MM.1S (cell line): ENCODE measurements at regions not wholly inside any gene's neighbourhood (a gene's known extent, or its start where the extent isn't known, plus 50 kb on each side); places are given as distances from the start of the nearest gene placed in this dataset.

ENCODE experiments used
- DNase-seq: peaks from one replicate; pipeline ENCODE4 v3.0.0-alpha.2; 2015
- H2AFZ ChIP-seq: fragments of 300-600 bp; sonication (generic); 2 replicates; pipeline ENCODE4 v1.6.0; 2016; ENCODE audit warnings: antibody characterized with exemption, low read length
- H3F3A ChIP-seq: fragments of 300-600 bp; sonication (generic); 2 replicates; pipeline ENCODE4 v1.6.1; 2016; ENCODE audit warnings: mild to moderate bottlenecking, antibody characterized with exemption, low read length, moderate library complexity, mixed read lengths; ENCODE audit not compliant: insufficient read depth
- H3K27ac ChIP-seq: fragments of 300-600 bp; sonication (generic); 2 replicates; pipeline ENCODE4 v1.5.1; 2016; ENCODE audit warnings: mild to moderate bottlenecking, low read length
- H3K27me3 ChIP-seq: fragments of 300-600 bp; sonication (generic); replicated peaks from 2 replicates; pipeline ENCODE4 v1.6.0; 2016; ENCODE audit warnings: low read length; ENCODE audit not compliant: insufficient read depth
- H3K36me3 ChIP-seq: fragments of 300-600 bp; sonication (generic); replicated peaks from 2 replicates; pipeline ENCODE4 v1.6.1; 2016; ENCODE audit warnings: mild to moderate bottlenecking, low read length, mixed read lengths; ENCODE audit not compliant: insufficient read depth
- H3K4me1 ChIP-seq: fragments of 300-600 bp; sonication (generic); 2 replicates; pipeline ENCODE4 v1.6.1; 2016; ENCODE audit warnings: low read length, mixed read lengths
- H3K4me2 ChIP-seq: fragments of 300-600 bp; sonication (generic); 2 replicates; pipeline ENCODE4 v1.6.0; 2016; ENCODE audit warnings: low read depth, low read length
- H3K4me3 ChIP-seq: fragments of 300-600 bp; sonication (generic); 2 replicates; pipeline ENCODE4 v1.5.1; 2016; ENCODE audit warnings: low read length, mixed read lengths
- H3K79me2 ChIP-seq: fragments of 300-600 bp; sonication (generic); 2 replicates; pipeline ENCODE4 v1.6.1; 2016; ENCODE audit warnings: mixed run types, low read length, mixed read lengths
- H3K9ac ChIP-seq: fragments of 300-600 bp; sonication (generic); 2 replicates; pipeline ENCODE4 v1.6.1; 2016; ENCODE audit warnings: low read length, mixed read lengths
- H3K9me2 ChIP-seq: fragments of 300-600 bp; sonication (generic); replicated peaks from 2 replicates; pipeline ENCODE4 v1.6.1; 2016; ENCODE audit warnings: mild to moderate bottlenecking, low read length, mixed read lengths; ENCODE audit not compliant: insufficient read depth
- H3K9me3 ChIP-seq: fragments of 300-600 bp; sonication (generic); replicated peaks from 2 replicates; pipeline ENCODE4 v1.6.1; 2016; ENCODE audit warnings: mild to moderate bottlenecking, low read length, mixed read lengths; ENCODE audit not compliant: insufficient read depth
- H4K20me1 ChIP-seq: fragments of 300-600 bp; sonication (generic); 2 replicates; pipeline ENCODE4 v1.6.1; 2016; ENCODE audit warnings: mild to moderate bottlenecking, low read length, moderate library complexity, mixed read lengths; ENCODE audit not compliant: insufficient read depth
- CTCF ChIP-seq: fragments of 300-600 bp; sonication (generic); IDR thresholded peaks from 2 replicates; pipeline ENCODE4 v1.5.1; 2016; ENCODE audit warnings: antibody characterized with exemption, low read length, mixed read lengths
- EZH2 ChIP-seq: fragments of 300-600 bp; sonication (generic); optimal IDR thresholded peaks from 2 replicates; pipeline ENCODE3; 2017; ENCODE audit warnings: low read depth, mild to moderate bottlenecking, antibody characterized with exemption, low read length, mixed read lengths
- EZH2phosphoT487 ChIP-seq: fragments of 300-600 bp; sonication (generic); IDR thresholded peaks from 2 replicates; pipeline ENCODE4 v1.6.1; 2018; ENCODE audit warnings: antibody characterized with exemption, low read length

GRCh38 chr10:81792729-81793128 lies 82.3 kb upstream of the NRG3 start:
- H3F3A ChIP-seq = no peaks in the 10 kb centered on the region
- no peak overlapping the region for H2AFZ ChIP-seq
- DNase-seq = no peak
- no peak overlapping the region for H3K4me3 ChIP-seq
- TF ChIP-seq EZH2 = no peak
- TF ChIP-seq CTCF = no peak
- no peak for TF ChIP-seq EZH2phosphoT487
- H3K9me3 ChIP-seq = no peaks in the 10 kb centered on the region
- no peaks in the 10 kb centered on the region for H3K36me3 ChIP-seq
- no peaks in the 10 kb centered on the region for H3K9me2 ChIP-seq
- no peak overlapping the region for H3K9ac ChIP-seq
- no peak overlapping the region for H3K4me2 ChIP-seq
- no peaks in the 10 kb centered on the region for H3K27me3 ChIP-seq
- H3K79me2 ChIP-seq = no peaks in the 10 kb centered on the region
- H3K27ac ChIP-seq = no peak overlapping the region
- no peaks in the 10 kb centered on the region for H4K20me1 ChIP-seq
- H3K4me1 ChIP-seq = no peaks in the 10 kb centered on the region

- H3K4me2 ChIP-seq = no peak overlapping the region
- H3K4me3 ChIP-seq = no peak overlapping the region
- TF ChIP-seq EZH2phosphoT487 (no peak), CTCF (no peak), EZH2 (no peak)
- H3K4me1 ChIP-seq = no peaks in the 10 kb centered on the region
- no peaks in the 10 kb centered on the region for H4K20me1 ChIP-seq
- H3K9me2 ChIP-seq = no peaks in the 10 kb centered on the region
- H3K36me3 ChIP-seq = no peaks in the 10 kb centered on the region
- no peaks in the 10 kb centered on the region for H3K27me3 ChIP-seq
- no peaks in the 10 kb centered on the region for H3K9me3 ChIP-seq
- no peaks in the 10 kb centered on the region for H3F3A ChIP-seq
- no peak overlapping the region for H3K9ac ChIP-seq
- no peak overlapping the region for H3K27ac ChIP-seq
- no peak overlapping the region for H2AFZ ChIP-seq
- DNase-seq = no peak
- H3K79me2 ChIP-seq = no peaks in the 10 kb centered on the region
These were observed 68.2 kb upstream of the NRG3 start for GRCh38 chr10:81806842-81807241.

GRCh38 chr10:81814842-81815241 lies 60.2 kb upstream of the NRG3 start:
- TF ChIP-seq EZH2 (no peak), CTCF (no peak)
- no peak for DNase-seq

More at GRCh38 chr10:81814842-81815241, 60.2 kb upstream of the NRG3 start:
- Histone ChIP-seq H2AFZ (no peak overlapping the region), H3K4me2 (no peak overlapping the region), H3K9me3 (no peaks in the 10 kb centered on the region), H3K9me2 (no peaks in the 10 kb centered on the region), H3K4me1 (no peaks in the 10 kb centered on the region), H3K36me3 (no peaks in the 10 kb centered on the region), H3F3A (no peaks in the 10 kb centered on the region), H3K27ac (no peak overlapping the region; the same call in 1 of the 2 replicates), H4K20me1 (no peaks in the 10 kb centered on the region), H3K27me3 (no peaks in the 10 kb centered on the region), H3K4me3 (no peak overlapping the region), H3K9ac (no peak overlapping the region), H3K79me2 (no peaks in the 10 kb centered on the region)
